IMR-90 (cell line): ENCODE measurements at regions not wholly inside any gene's neighbourhood (a gene's known extent, or its start where the extent isn't known, plus 50 kb on each side); places are given as distances from the start of the nearest gene placed in this dataset.

ENCODE experiments used
- ATAC-seq: fragments of 200-7000 bp; cut with Tn5 transposase; 2 replicates; pipeline ENCODE4 v1.9.1; 2020; ENCODE audit warnings: low read depth, mild to moderate bottlenecking, moderate library complexity
- BruUV-seq: library from RNA; stranded (reverse); fragments of 400-500 nt; replicated peaks from 2 replicates; lab custom pipeline; 2021; lab: Mats Ljungman, UMichigan
- CTCF ChIA-PET: fragments of 300-600 bp; formaldehyde crosslinking; extraction: SDS; loops from one replicate; lab custom pipeline; 2021; ENCODE audit warnings: antibody characterized with exemption; lab: Yijun Ruan, JAX
- POLR2A ChIA-PET: fragments of 300-600 bp; sonication (Branson Sonifier 250); formaldehyde crosslinking; loops from one replicate; lab custom pipeline; 2022; ENCODE audit warnings: antibody characterized with exemption; ENCODE audit not compliant: unreplicated experiment; lab: Charles Lee
- DNase-seq: peaks from one replicate; pipeline ENCODE4 v3.0.0; 2013
- H2AFZ ChIP-seq: replicated peaks from 2 replicates; pipeline ENCODE3; 2013; ENCODE audit warnings: low read length, mild to moderate bottlenecking; ENCODE audit not compliant: poor library complexity
- H2AK5ac ChIP-seq: 2 replicates; pipeline ENCODE4 v1.6.1; 2013; ENCODE audit warnings: low read depth, low read length, inconsistent platforms
- H2AK9ac ChIP-seq: replicated peaks from 2 replicates; pipeline ENCODE3; 2013; ENCODE audit warnings: mild to moderate bottlenecking, low read depth, low read length, moderate library complexity; ENCODE audit not compliant: poor library complexity
- H2BK120ac ChIP-seq: 2 replicates; pipeline ENCODE4 v1.6.1; 2013; ENCODE audit warnings: low read depth, low read length, inconsistent platforms
- H2BK15ac ChIP-seq: 3 replicates; pipeline ENCODE4 v1.6.1; 2013; ENCODE audit warnings: low read depth, low read length, inconsistent platforms
- H2BK20ac ChIP-seq: 2 replicates; pipeline ENCODE4 v1.6.1; 2013; ENCODE audit warnings: low read depth, mild to moderate bottlenecking, inconsistent platforms, low read length, moderate library complexity
- H2BK5ac ChIP-seq: 2 replicates; pipeline ENCODE4 v1.6.1; 2013; ENCODE audit warnings: mild to moderate bottlenecking, low read depth, low read length, inconsistent platforms; ENCODE audit not compliant: poor library complexity, severe bottlenecking
- H3K14ac ChIP-seq: replicated peaks from 2 replicates; pipeline ENCODE4 v1.6.1; 2013; ENCODE audit warnings: low read depth, low read length, inconsistent platforms
- H3K18ac ChIP-seq: 2 replicates; pipeline ENCODE4 v1.6.1; 2013; ENCODE audit warnings: low read depth, low read length, control low read depth
- H3K23ac ChIP-seq: 2 replicates; pipeline ENCODE4 v1.6.1; 2013; ENCODE audit warnings: low read depth, low read length, inconsistent platforms
- H3K27ac ChIP-seq: 2 replicates; pipeline ENCODE4 v1.5.1; 2013; ENCODE audit warnings: mild to moderate bottlenecking, control low read depth, low read length; ENCODE audit not compliant: insufficient read depth
- H3K27me3 ChIP-seq: 2 replicates; pipeline ENCODE4 v1.6.1; 2013; ENCODE audit warnings: low read length; ENCODE audit not compliant: control insufficient read depth, insufficient read depth
- H3K36me3 ChIP-seq: 2 replicates; pipeline ENCODE4 v1.6.1; 2013; ENCODE audit warnings: low read length, mixed read lengths; ENCODE audit not compliant: control insufficient read depth, insufficient read depth
- H3K4ac ChIP-seq: 2 replicates; pipeline ENCODE4 v1.6.1; 2013; ENCODE audit warnings: low read depth, low read length, inconsistent platforms
- H3K4me1 ChIP-seq: 2 replicates; pipeline ENCODE4 v1.6.1; 2013; ENCODE audit warnings: low read length, mixed read lengths; ENCODE audit not compliant: control insufficient read depth, insufficient read depth
- H3K4me2 ChIP-seq: 2 replicates; pipeline ENCODE4 v1.6.1; 2013; ENCODE audit warnings: low read depth, mild to moderate bottlenecking, control low read depth, low read length, moderate library complexity
- H3K4me3 ChIP-seq: 2 replicates; pipeline ENCODE4 v1.5.1; 2013; ENCODE audit warnings: low read depth, mild to moderate bottlenecking, control low read depth, low read length, moderate library complexity; ENCODE audit not compliant: insufficient read depth
- H3K56ac ChIP-seq: 2 replicates; pipeline ENCODE4 v1.6.1; 2013; ENCODE audit warnings: low read length, inconsistent platforms; ENCODE audit not compliant: insufficient read depth; ENCODE audit errors: extremely low read depth
- H3K79me1 ChIP-seq, 2 experiments: 2 replicates each; pipeline ENCODE4 v1.6.1; 2013; ENCODE audit warnings: low read length in 2 of 2, inconsistent platforms in 1 of 2, low read depth in 1 of 2
- H3K9ac ChIP-seq: 2 replicates; pipeline ENCODE4 v1.6.1; 2013; ENCODE audit warnings: low read depth, low read length, control low read depth
- H3K9me1 ChIP-seq: 2 replicates; pipeline ENCODE4 v1.6.1; 2013; ENCODE audit warnings: low read length, inconsistent platforms; ENCODE audit not compliant: insufficient read depth
- H3K9me3 ChIP-seq: 2 replicates; pipeline ENCODE4 v1.6.1; 2013; ENCODE audit warnings: low read length; ENCODE audit not compliant: control insufficient read depth, insufficient read depth
- H4K20me1 ChIP-seq: 2 replicates; pipeline ENCODE4 v1.6.1; 2013; ENCODE audit warnings: low read length, inconsistent platforms; ENCODE audit not compliant: insufficient read depth
- H4K5ac ChIP-seq: 2 replicates; pipeline ENCODE4 v1.6.1; 2013; ENCODE audit warnings: mild to moderate bottlenecking, low read depth, low read length, control low read depth
- H4K8ac ChIP-seq, 2 experiments: 2 replicates each; pipeline ENCODE4 v1.6.1; 2013; ENCODE audit warnings: low read depth in 2 of 2, low read length in 2 of 2, control low read depth in 1 of 2, inconsistent platforms in 1 of 2
- H4K91ac ChIP-seq: 2 replicates; pipeline ENCODE4 v1.6.1; 2013; ENCODE audit warnings: low read depth, low read length, inconsistent platforms; ENCODE audit not compliant: insufficient read depth
- BHLHE40 ChIP-seq: fragments of 150-350 bp; IDR thresholded peaks from 2 replicates; pipeline ENCODE4 v1.6.1; 2016; ENCODE audit warnings: mild to moderate bottlenecking, low read depth, low read length
- CEBPB ChIP-seq: IDR thresholded peaks from 2 replicates; pipeline ENCODE4 v1.6.1; 2012; ENCODE audit warnings: low read depth, low read length, improper control_type of control experiment
- CHD1 ChIP-seq: IDR thresholded peaks from 2 replicates; pipeline ENCODE4 v1.6.1; 2012; ENCODE audit warnings: low read depth, low read length, improper control_type of control experiment
- CTCF ChIP-seq: conservative IDR thresholded peaks from 2 replicates; pipeline ENCODE4 v1.5.1; 2012; ENCODE audit warnings: mild to moderate bottlenecking, low read depth, low read length, improper control_type of control experiment
- ELK1 ChIP-seq: fragments of 150-350 bp; IDR thresholded peaks from 2 replicates; pipeline ENCODE4 v1.6.1; 2016; ENCODE audit warnings: low read depth, mild to moderate bottlenecking, low read length, moderate library complexity, borderline replicate concordance
- FOS ChIP-seq: fragments of 150-350 bp; IDR thresholded peaks from 2 replicates; pipeline ENCODE4 v1.6.1; 2016; ENCODE audit warnings: low read depth, low read length
- MAFK ChIP-seq: IDR thresholded peaks from 2 replicates; pipeline ENCODE4 v1.6.1; 2012; ENCODE audit warnings: low read depth, low read length, improper control_type of control experiment
- MAZ ChIP-seq: IDR thresholded peaks from 2 replicates; pipeline ENCODE4 v1.6.1; 2012; ENCODE audit warnings: low read depth, mild to moderate bottlenecking, low read length, improper control_type of control experiment, moderate library complexity, borderline replicate concordance
- NFE2L2 ChIP-seq: fragments of 150-350 bp; IDR thresholded peaks from 2 replicates; pipeline ENCODE4 v1.6.1; 2016; ENCODE audit warnings: low read depth, mild to moderate bottlenecking, low read length
- POLR2A ChIP-seq: IDR thresholded peaks from 2 replicates; pipeline ENCODE4 v1.6.1; 2012; ENCODE audit warnings: mild to moderate bottlenecking, low read depth, low read length
- RAD21 ChIP-seq: IDR thresholded peaks from 2 replicates; pipeline ENCODE4 v1.6.1; 2012; ENCODE audit warnings: low read length, improper control_type of control experiment
- RCOR1 ChIP-seq: IDR thresholded peaks from 2 replicates; pipeline ENCODE4 v1.6.1; 2012; ENCODE audit warnings: mild to moderate bottlenecking, low read length, improper control_type of control experiment; ENCODE audit not compliant: insufficient replicate concordance
- RFX5 ChIP-seq: IDR thresholded peaks from 2 replicates; pipeline ENCODE4 v1.8.0; 2012; ENCODE audit warnings: low read depth, mild to moderate bottlenecking, low read length, moderate library complexity
- SMC3 ChIP-seq: fragments of 150-350 bp; IDR thresholded peaks from 2 replicates; pipeline ENCODE4 v1.6.1; 2016; ENCODE audit warnings: low read depth, mild to moderate bottlenecking, antibody characterized with exemption, low read length, moderate library complexity
- USF2 ChIP-seq: fragments of 150-350 bp; IDR thresholded peaks from 2 replicates; pipeline ENCODE4 v1.6.1; 2017; ENCODE audit warnings: mild to moderate bottlenecking, antibody characterized with exemption, low read length, low read depth
- WGBS, 2 experiments: methylation state at CpG; one replicate each; pipeline versions ENCODE4 v1.1.5 to v1.1.7; 2013; ENCODE audit warnings: missing lambda C conversion rate in 2 of 2; ENCODE audit not compliant: insufficient read length in 1 of 2; ENCODE audit errors: extremely low coverage in 2 of 2; 5-methylcytosine and 5-hydroxymethylcytosine counted together
- dilution Hi-C: fragments of 300-500 bp; cut with HindIII; formaldehyde crosslinking; loops from one replicate; pipeline ENCODE4 v1.14.3; 2018; ENCODE audit warnings: low sequenced_read_pairs; ENCODE audit not compliant: unreplicated experiment
- in situ Hi-C: fragments of 300-500 bp; cut with MboI; formaldehyde crosslinking; loops from 3 replicates; pipeline ENCODE4 v1.14.3; 2019; ENCODE audit warnings: low sequenced_read_pairs, inconsistent platforms, mixed read lengths
- intact Hi-C: fragments of 100-400 bp; cut with micrococcal nuclease; formaldehyde crosslinking; loops from 2 replicates; pipeline ENCODE4 v1.10.0; 2022

- dilution Hi-C loops = no loop called here
- Histone ChIP-seq H3K14ac (no peak overlapping the region), H3K4me2 (no peak overlapping the region), H3K56ac (no peak overlapping the region), H3K4ac (no peak overlapping the region), H3K4me1 (no peaks in the 10 kb centered on the region), H4K8ac (no peak overlapping the region), H4K91ac (no peak overlapping the region), H2AK9ac (no peak overlapping the region), H2AK5ac (no peak overlapping the region), H3K9ac (no peak overlapping the region), H2AFZ (no peak overlapping the region), H3K36me3 (no peaks in the 10 kb centered on the region), H3K79me1 (no peaks in the 10 kb centered on the region), H3K9me3 (no peaks in the 10 kb centered on the region), H3K27ac (no peak overlapping the region), H3K4me3 (no peak overlapping the region), H2BK20ac (no peak overlapping the region), H3K9me1 (no peaks in the 10 kb centered on the region), H3K23ac (no peak overlapping the region), H4K5ac (no peak overlapping the region), H4K20me1 (no peaks in the 10 kb centered on the region), H3K27me3 (no peaks in the 10 kb centered on the region), H3K18ac (no peak overlapping the region), H2BK120ac (no peak overlapping the region), H2BK15ac (no peak overlapping the region), H2BK5ac (no peak overlapping the region)
- ATAC-seq (no peak), DNase-seq (no peak)
- no TSS peak for BruUV-seq
- in situ Hi-C loops = no loop called here
- CTCF ChIA-PET = interaction anchor here (0.9 kb wide), 1 partner anchor 13 kb away, joined by 3 read pairs; no protein-coding TSS in a partner anchor
- POLR2A ChIA-PET = no interaction called here
- intact Hi-C loops = no loop called here
- 27% methylated on average over 3 of the region's 12 CpGs; no CpG with 5 or more reads in 1 of the 2 experiments for WGBS, 2 experiments
- TF ChIP-seq MAFK (no peak), CTCF (no peak), CHD1 (no peak), USF2 (no peak), POLR2A (no peak), NFE2L2 (no peak), FOS (no peak), SMC3 (no peak), ELK1 (no peak), RFX5 (no peak), RAD21 (no peak), MAZ (no peak), RCOR1 (no peak), CEBPB (no peak), BHLHE40 (no peak)
These were observed 122.8 kb downstream of the PRLHR start for GRCh38 chr10:118472415-118473304.
